Right cardiac atrium (tissue), 5 donors: ENCODE measurements at regions not wholly inside any gene's neighbourhood (a gene's known extent, or its start where the extent isn't known, plus 50 kb on each side); places are given as distances from the start of the nearest gene placed in this dataset.

Experiments used
- ATAC-seq, 2 donors: fragments of 200-7000 bp; cut with Tn5 transposase; one replicate each; pipeline versions ENCODE4 v1.8.0 to v1.9.1; 2020; ENCODE audit warnings: moderate library complexity in 2 of 2, mild to moderate bottlenecking in 1 of 2
- DNase-seq, 3 donors: peaks; one replicate each; pipeline ENCODE4 v3.0.0-alpha.2; 2020
- H3K27ac ChIP-seq: one replicate; pipeline ENCODE4 v1.5.1; 2013; ENCODE audit warnings: mild to moderate bottlenecking, low read length, control low read depth, moderate library complexity
- H3K27me3 ChIP-seq: one replicate; pipeline ENCODE4 v1.6.1; 2013; ENCODE audit not compliant: control insufficient read depth, insufficient read depth
- H3K4me1 ChIP-seq: one replicate; pipeline ENCODE4 v1.6.1; 2013; ENCODE audit warnings: low read length; ENCODE audit not compliant: control insufficient read depth, insufficient read depth
- H3K4me3 ChIP-seq: one replicate; pipeline ENCODE4 v1.5.1; 2013; ENCODE audit warnings: low read length, control low read depth
- H3K9me3 ChIP-seq: one replicate; pipeline ENCODE4 v1.6.1; 2013; ENCODE audit warnings: low read length; ENCODE audit not compliant: control insufficient read depth
- WGBS: extraction: QIAGEN DNeasy Blood & Tissue Kit; methylation state at CpG from one replicate; pipeline ENCODE4 v1.1.7; 2013; 5-methylcytosine and 5-hydroxymethylcytosine counted together
- intact Hi-C, 4 donors: fragments of 100-400 bp; cut with DNase I; formaldehyde crosslinking; loops; one replicate each; pipeline versions ENCODE4 v1.11.0 to v1.14.0; 2022 to 2023
- donor health status: healthy with polysubstance abuse.
- donor health status: DM: no; HTN: yes; CAD: no.
- donor health status: DM: no; HTN: no; CAD: no.
- donor health status: DM: no; HTN: yes; CAD: no; lungs with severe emphysema.
- donor health status: DM: yes; HTN: yes; CAD: no.

- no peak overlapping the region for H3K27ac ChIP-seq
- WGBS, result 85% methylated on average over 4 of the region's 4 CpGs
- no peaks in the 10 kb centered on the region for H3K9me3 ChIP-seq
- no peaks in the 10 kb centered on the region for H3K4me1 ChIP-seq
- no peaks in the 10 kb centered on the region for H3K27me3 ChIP-seq
- no peak for DNase-seq
- intact Hi-C loops, result no loop called here
- ATAC-seq, result no peak
- H3K4me3 ChIP-seq, result no peak overlapping the region
Measured at GRCh38 chr3:189502256-189502655, 128.9 kb upstream of the TP63 start.

GRCh38 chr3:189502676-189503257 is 128.4 kb upstream of the TP63 start:
- no peak overlapping the region for H3K4me3 ChIP-seq
- 62% methylated on average over 2 of the region's 2 CpGs for WGBS
- H3K27ac ChIP-seq, result no peak overlapping the region
- no peaks in the 10 kb centered on the region for H3K27me3 ChIP-seq
- no peaks in the 10 kb centered on the region for H3K4me1 ChIP-seq
- ATAC-seq (no peak), DNase-seq (no peak)
- H3K9me3 ChIP-seq, result no peaks in the 10 kb centered on the region
- intact Hi-C loops, result no loop called here

- Histone ChIP-seq H3K9me3 (no peaks in the 10 kb centered on the region), H3K27ac (no peak overlapping the region), H3K27me3 (no peaks in the 10 kb centered on the region), H3K4me3 (no peak overlapping the region), H3K4me1 (no peaks in the 10 kb centered on the region)
- intact Hi-C loops, result no loop called here
- DNase-seq (no peak), ATAC-seq (no peak)
Measured at GRCh38 chr3:189507856-189508255, 123.3 kb upstream of the TP63 start.

GRCh38 chr3:189508784-189509501 is 122.2 kb upstream of the TP63 start:
- no peaks in the 10 kb centered on the region for H3K4me1 ChIP-seq
- no peaks in the 10 kb centered on the region for H3K27me3 ChIP-seq
- WGBS, result 68% methylated on average over 3 of the region's 3 CpGs
- DNase-seq (no peak), ATAC-seq (no peak)
- intact Hi-C loops, result no loop called here
- H3K4me3 ChIP-seq, result no peak overlapping the region
- H3K9me3 ChIP-seq, result no peaks in the 10 kb centered on the region
- H3K27ac ChIP-seq, result no peak overlapping the region

GRCh38 chr3:189512039-189512438 is 119.2 kb upstream of the TP63 start:
- Histone ChIP-seq H3K9me3 (no peaks in the 10 kb centered on the region), H3K27ac (no peak overlapping the region), H3K27me3 (no peaks in the 10 kb centered on the region), H3K4me1 (no peaks in the 10 kb centered on the region), H3K4me3 (no peak overlapping the region)
- DNase-seq (no peak), ATAC-seq (no peak)
- WGBS, result 60% methylated on average over 1 of the region's 1 CpG
- intact Hi-C loops, result no loop called here

- no peak for DNase-seq
- H3K27ac ChIP-seq, result no peak overlapping the region
- H3K4me3 ChIP-seq, result no peak overlapping the region
- peaks cover 4% of the 10 kb centered on the region for H3K9me3 ChIP-seq
- intact Hi-C loops, result no loop called here
- H3K4me1 ChIP-seq, result no peaks in the 10 kb centered on the region
- ATAC-seq, result no peak
- no peaks in the 10 kb centered on the region for H3K27me3 ChIP-seq
Measured at GRCh38 chr3:189512821-189513220, 118.4 kb upstream of the TP63 start.

GRCh38 chr3:189513281-189514117 is 117.7 kb upstream of the TP63 start:
- H3K4me3 ChIP-seq, result no peak overlapping the region
- H3K27ac ChIP-seq, result no peak overlapping the region
- H3K9me3 ChIP-seq, result peaks cover 4% of the 10 kb centered on the region
- 79% methylated on average over 9 of the region's 9 CpGs for WGBS
- DNase-seq (no peak), ATAC-seq (no peak)
- H3K4me1 ChIP-seq, result no peaks in the 10 kb centered on the region
- intact Hi-C loops, result no loop called here
- no peaks in the 10 kb centered on the region for H3K27me3 ChIP-seq

GRCh38 chr3:189516039-189516438 is 115.2 kb upstream of the TP63 start:
- DNase-seq (no peak), ATAC-seq (no peak)
- no peaks in the 10 kb centered on the region for H3K27me3 ChIP-seq
- H3K4me3 ChIP-seq, result no peak overlapping the region
- intact Hi-C loops, result no loop called here
- no peaks in the 10 kb centered on the region for H3K4me1 ChIP-seq
- H3K27ac ChIP-seq, result no peak overlapping the region
- WGBS, result 55% methylated on average over 3 of the region's 3 CpGs
- H3K9me3 ChIP-seq, result peaks cover 4% of the 10 kb centered on the region

- no peak overlapping the region for H3K27ac ChIP-seq
- H3K27me3 ChIP-seq, result no peaks in the 10 kb centered on the region
- DNase-seq, result no peak
- no peak for ATAC-seq
- peaks cover 4% of the 10 kb centered on the region for H3K9me3 ChIP-seq
- H3K4me3 ChIP-seq, result no peak overlapping the region
- intact Hi-C loops, result no loop called here
- H3K4me1 ChIP-seq, result no peaks in the 10 kb centered on the region
- WGBS, result 86% methylated on average over 1 of the region's 1 CpG
Measured at GRCh38 chr3:189517981-189518380, 113.2 kb upstream of the TP63 start.

GRCh38 chr3:189519458-189519857 is 111.7 kb upstream of the TP63 start:
- H3K27ac ChIP-seq, result no peak overlapping the region
- intact Hi-C loops, result no loop called here
- no peak overlapping the region for H3K4me3 ChIP-seq

GRCh38 chr3:189529468-189529867 is 101.7 kb upstream of the TP63 start:
- ATAC-seq, result no peak
- H3K4me3 ChIP-seq, result no peak overlapping the region
- no peak for DNase-seq
- 93% methylated on average over 1 of the region's 1 CpG for WGBS
- no peaks in the 10 kb centered on the region for H3K27me3 ChIP-seq
- no peak overlapping the region for H3K27ac ChIP-seq
- no peaks in the 10 kb centered on the region for H3K4me1 ChIP-seq
- no peaks in the 10 kb centered on the region for H3K9me3 ChIP-seq
- intact Hi-C loops, result no loop called here

More at GRCh38 chr3:189519458-189519857, 111.7 kb upstream of the TP63 start:
- DNase-seq, result no peak
- no peaks in the 10 kb centered on the region for H3K27me3 ChIP-seq
- ATAC-seq, result no peak
- peaks cover 4% of the 10 kb centered on the region for H3K9me3 ChIP-seq
- no peaks in the 10 kb centered on the region for H3K4me1 ChIP-seq
